ENCODE measurements at regions not wholly inside any gene's neighbourhood (a gene's known extent, or its start where the extent isn't known, plus 50 kb on each side); places are given as distances from the start of the nearest gene placed in this dataset.

GRCh38 chr6:140427842-140428241 is 1053.4 kb upstream of the CITED2 start:
- no peak overlapping the region for H3K4me3 ChIP-seq (ENCODE audit: low read depth, low read length)
- TF ChIP-seq, protein P1, sequence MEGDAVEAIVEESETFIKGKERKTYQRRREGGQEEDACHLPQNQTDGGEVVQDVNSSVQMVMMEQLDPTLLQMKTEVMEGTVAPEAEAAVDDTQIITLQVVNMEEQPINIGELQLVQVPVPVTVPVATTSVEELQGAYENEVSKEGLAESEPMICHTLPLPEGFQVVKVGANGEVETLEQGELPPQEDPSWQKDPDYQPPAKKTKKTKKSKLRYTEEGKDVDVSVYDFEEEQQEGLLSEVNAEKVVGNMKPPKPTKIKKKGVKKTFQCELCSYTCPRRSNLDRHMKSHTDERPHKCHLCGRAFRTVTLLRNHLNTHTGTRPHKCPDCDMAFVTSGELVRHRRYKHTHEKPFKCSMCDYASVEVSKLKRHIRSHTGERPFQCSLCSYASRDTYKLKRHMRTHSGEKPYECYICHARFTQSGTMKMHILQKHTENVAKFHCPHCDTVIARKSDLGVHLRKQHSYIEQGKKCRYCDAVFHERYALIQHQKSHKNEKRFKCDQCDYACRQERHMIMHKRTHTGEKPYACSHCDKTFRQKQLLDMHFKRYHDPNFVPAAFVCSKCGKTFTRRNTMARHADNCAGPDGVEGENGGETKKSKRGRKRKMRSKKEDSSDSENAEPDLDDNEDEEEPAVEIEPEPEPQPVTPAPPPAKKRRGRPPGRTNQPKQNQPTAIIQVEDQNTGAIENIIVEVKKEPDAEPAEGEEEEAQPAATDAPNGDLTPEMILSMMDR (IDR thresholded peaks at IDR 0.05; ENCODE audit: low read depth, low read length, missing control alignments) = no peak
- in situ Hi-C loops (cut with HindIII; ENCODE audit: low sequenced_read_pairs) = no loop called here
- DNase-seq (ENCODE audit: low read depth) = no peak

DNA sequence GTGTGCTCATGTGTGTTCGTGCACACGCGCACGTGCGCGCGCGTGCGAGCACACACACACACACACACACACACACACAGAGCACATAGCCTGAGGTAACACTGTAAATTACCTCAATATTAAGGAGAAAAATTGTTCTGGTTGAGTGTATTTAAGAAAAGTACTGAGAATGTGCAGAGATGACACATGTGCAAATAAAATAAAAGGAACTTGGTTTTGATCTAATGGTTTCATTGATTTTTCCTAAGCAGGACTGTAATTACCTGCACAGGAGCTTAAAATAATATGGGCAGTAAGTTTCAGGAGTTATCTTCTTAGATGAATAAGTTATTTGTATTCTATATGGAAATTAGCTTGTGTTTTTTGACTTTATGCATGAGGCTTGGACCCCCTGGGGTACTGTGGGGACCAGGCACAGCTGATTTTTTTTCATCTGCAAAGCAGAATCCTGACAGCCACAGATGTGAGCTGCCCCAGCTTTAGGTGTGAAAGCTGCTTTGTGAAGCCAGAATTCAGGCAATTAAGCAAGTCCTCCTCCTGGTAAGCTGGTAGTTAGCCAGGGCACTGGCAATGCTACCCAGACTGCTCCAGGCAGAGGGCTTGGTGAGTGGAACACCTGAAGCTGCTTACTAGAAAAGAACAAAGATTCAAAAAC is 1040.6 kb upstream of the CITED2 start:
- H3K4me3 ChIP-seq (ENCODE audit: low read depth, low read length) = no peak overlapping the region
- TF ChIP-seq, protein P1 (IDR thresholded peaks at IDR 0.05; ENCODE audit: low read depth, low read length, missing control alignments) = no peak
- DNase-seq (ENCODE audit: low read depth) = no peak
- in situ Hi-C loops (cut with HindIII; ENCODE audit: low sequenced_read_pairs) = no loop called here

DNA sequence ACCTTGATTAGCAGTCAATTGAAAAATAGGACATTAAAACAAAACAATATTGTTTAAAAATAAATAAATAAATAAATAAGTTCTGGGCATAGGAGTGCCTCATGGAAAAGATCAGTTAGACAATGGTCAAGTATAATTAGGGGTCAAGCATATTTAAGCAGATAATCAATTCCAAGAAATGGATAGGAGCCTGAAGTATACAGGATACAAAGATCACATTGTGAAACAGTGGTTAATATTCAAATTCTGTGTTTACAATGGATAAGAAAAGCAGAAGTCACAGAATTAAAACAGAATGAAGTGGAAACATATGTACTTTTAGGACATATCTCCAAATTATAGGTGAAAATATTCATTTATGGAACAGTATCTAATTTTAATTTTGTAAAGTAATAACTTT is 1028.6 kb upstream of the CITED2 start:
- no peak for DNase-seq (ENCODE audit: low read depth)
- in situ Hi-C loops (cut with HindIII; ENCODE audit: low sequenced_read_pairs) = no loop called here
- H3K4me3 ChIP-seq (ENCODE audit: low read depth, low read length) = no peak overlapping the region
- TF ChIP-seq, protein P1 (IDR thresholded peaks at IDR 0.05; ENCODE audit: low read depth, low read length, missing control alignments) = no peak

DNA sequence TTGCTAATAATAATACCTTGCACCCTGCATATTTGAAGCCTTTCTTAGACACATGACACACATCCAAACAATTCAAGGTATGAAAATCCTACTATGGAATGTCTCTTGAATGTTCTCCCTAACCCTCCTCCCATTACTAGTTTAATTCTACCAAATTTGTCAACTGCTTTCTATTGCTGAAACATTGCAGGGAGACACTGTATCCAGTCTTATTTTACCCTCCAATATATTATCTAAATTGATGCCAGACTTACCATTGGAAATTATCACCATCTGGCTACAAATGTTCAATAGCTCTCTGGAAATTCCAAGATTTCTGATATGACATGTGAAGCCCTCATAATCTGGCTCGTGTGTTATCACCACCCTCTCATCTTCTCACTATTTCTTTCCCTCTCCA is 1027.3 kb upstream of the CITED2 start:
- TF ChIP-seq, protein P1 (IDR thresholded peaks at IDR 0.05; ENCODE audit: low read depth, low read length, missing control alignments) = no peak
- no peak overlapping the region for H3K4me3 ChIP-seq (ENCODE audit: low read depth, low read length)
- in situ Hi-C loops (cut with HindIII; ENCODE audit: low sequenced_read_pairs) = no loop called here
- DNase-seq (ENCODE audit: low read depth) = no peak

GRCh38 chr6:140398076-140398475 is 1023.6 kb upstream of the CITED2 start:
- TF ChIP-seq, protein P1 (IDR thresholded peaks at IDR 0.05; ENCODE audit: low read depth, low read length, missing control alignments) = no peak
- in situ Hi-C loops (cut with HindIII; ENCODE audit: low sequenced_read_pairs) = no loop called here
- DNase-seq (ENCODE audit: low read depth) = no peak
- H3K4me3 ChIP-seq (ENCODE audit: low read depth, low read length) = no peak overlapping the region

DNA sequence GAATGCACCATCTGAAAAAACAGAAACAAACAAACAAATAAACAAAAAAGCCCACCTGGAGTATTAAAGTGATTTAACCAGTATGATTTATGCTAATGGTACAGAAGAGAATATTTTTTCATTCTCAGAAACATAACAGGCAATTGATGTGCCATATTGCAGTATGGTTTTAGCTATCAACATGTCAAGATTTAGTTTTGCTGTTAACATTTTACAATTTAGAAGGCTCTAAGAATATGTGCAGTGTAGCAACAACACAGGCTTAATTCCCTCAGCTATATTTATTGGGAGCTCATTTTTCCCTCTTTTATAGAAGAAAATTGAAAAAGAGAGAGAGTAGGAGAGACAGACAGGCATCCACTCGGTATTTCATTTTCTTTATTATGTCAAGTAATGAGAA is 1022.7 kb upstream of the CITED2 start:
- DNase-seq (ENCODE audit: low read depth) = no peak
- in situ Hi-C loops (cut with HindIII; ENCODE audit: low sequenced_read_pairs) = no loop called here

More for the DNA sequence above, 1022.7 kb upstream of the CITED2 start:
- TF ChIP-seq, protein P1 (IDR thresholded peaks at IDR 0.05; ENCODE audit: low read depth, low read length, missing control alignments) = no peak
- no peak overlapping the region for H3K4me3 ChIP-seq (ENCODE audit: low read depth, low read length)
